GM21390 (cell line): ENCODE measurements at regions not wholly inside any gene's neighbourhood (a gene's known extent, or its start where the extent isn't known, plus 50 kb on each side); places are given as distances from the start of the nearest gene placed in this dataset.
A peak's percentile ranks its signal among the peaks of the same experiment; 100 is the strongest.

Experiments
- ATAC-seq: cut with Tn5 transposase; IDR thresholded peaks from one replicate; pipeline ENCODE4 v1.9.1; 2021; ENCODE audit not compliant: unreplicated experiment

DNA sequence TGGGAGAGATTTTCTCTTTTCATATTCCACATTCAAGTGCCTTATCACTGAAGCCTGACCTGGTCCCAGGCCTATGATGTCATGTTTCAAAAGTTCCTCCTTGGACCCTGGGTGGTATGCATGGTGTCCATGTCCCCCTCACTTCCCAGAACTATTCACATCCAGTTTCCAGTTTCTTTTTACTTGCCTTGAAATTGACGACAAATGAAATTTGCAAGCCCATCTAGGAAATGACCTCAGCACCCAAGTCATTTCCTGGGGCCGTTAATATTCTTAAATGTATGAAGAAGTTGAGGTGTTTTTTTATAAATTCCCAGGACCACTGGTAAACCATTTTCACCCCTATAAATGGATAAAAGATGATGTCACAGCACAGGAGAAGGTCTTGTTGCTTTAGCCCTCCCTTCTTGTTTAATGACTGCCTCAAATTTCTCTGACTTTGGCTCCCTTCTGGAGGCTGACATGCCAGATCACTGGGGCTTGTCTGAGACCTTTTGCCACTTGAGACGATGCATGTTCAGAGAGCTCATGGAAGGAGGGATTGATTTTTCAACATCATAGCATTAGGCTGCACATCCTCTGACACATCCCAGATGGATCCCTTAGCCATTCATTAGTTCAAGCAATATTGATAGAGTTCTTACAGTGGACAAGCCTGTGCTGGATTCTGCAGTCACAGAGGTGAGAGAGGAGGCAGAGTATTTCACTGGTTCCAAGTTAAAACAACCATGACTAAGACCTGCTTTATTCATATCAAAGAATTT lies 221.3 kb downstream of the PLPP3 start:
- no peak for ATAC-seq

GRCh38 chr1:56356376-56356990 lies 222.9 kb downstream of the PLPP3 start:
- no peak for ATAC-seq

DNA sequence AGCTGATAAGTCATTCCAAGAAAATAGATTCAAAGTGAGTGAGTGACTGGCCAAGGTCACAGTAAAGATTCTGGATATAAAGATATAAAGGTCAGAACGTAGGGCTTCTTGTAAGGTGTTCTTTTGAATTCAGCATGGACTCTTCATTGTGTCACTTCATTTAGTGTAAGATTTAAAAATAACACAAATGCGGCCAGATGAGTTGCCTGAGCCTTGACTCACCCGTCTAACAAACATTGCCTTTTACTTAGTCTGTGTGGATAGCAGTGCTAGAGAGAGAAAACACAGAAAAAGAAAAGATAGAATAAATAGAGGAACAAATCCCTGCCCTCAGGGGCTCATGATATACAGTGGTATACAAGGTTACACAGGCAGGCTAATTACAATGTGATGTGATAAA lies 223.4 kb downstream of the PLPP3 start:
- no peak for ATAC-seq

- no peak for ATAC-seq
Measured at GRCh38 chr1:56355422-56355821, 223.9 kb downstream of the PLPP3 start.

DNA sequence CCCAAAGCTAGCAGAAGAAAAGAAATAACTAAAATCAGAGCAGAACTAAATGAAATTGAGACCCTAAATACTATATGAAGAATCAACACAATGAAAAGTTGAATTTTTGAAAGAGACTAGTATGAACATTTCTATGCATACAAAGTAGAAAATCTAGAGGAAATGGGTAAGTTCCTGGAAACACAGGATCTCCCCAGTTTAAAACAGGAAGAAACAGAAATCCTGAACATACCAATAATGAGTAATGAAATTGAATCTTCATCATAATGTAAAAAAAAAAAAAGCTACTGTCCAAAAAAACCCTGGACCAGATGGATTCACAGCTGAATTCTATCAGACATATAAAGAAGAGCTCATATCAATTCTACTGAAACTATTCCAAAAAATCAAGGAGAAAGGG lies 233.5 kb downstream of the PLPP3 start:
- no peak for ATAC-seq

- ATAC-seq = no peak
Measured at GRCh38 chr1:56340977-56341376, 238.4 kb downstream of the PLPP3 start.

DNA sequence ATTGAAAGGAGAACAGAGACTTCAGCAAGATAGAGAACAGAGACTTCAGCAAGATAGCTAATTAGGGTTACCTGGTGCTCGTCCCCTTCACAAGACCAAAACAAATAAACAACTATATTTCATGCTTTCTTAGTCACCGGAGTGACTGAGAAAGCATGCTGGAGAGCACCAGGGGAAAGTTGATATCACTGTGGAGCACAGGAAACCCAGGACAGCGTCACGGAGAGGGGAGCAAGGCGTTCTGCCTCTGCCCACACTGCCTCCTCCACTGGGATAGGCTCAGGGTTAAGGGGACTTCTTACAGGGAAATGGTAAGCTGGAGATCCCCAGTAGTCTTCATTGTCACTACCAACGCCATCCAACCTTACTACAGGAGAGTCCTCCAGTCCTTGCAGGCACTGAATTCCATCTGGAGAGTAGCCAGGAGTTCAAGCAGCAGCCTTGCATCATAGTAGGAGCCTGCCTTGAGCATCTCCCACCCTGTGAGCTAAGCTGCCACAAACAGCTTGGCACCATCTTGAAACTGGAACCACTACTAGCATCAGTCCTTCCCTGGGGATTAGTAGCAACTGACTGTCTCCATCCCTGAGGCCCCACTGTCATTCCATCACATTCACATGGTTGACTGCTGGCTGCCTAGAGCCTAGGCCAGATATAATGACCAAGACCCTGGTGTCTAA lies 239.4 kb downstream of the PLPP3 start:
- no peak for ATAC-seq

DNA sequence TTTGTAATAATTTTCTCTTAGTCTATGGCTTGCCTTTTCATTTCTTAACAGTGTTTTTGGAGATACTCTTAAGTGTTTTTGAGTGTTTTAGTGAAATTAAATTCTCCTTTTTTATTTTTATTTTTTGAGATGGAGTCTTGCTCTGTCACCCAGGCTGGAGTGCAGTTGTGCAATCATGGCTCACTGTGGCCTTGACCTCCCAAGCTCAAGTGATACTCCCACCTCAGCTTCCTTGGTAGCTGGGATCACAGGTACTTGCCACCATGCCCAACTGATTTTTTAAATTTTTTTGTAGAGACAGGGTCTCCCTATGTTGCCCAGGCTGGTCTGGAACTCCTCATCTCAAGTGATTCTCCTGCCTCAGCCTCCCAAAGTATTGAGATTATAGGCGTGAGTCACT lies 240.3 kb downstream of the PLPP3 start:
- no peak for ATAC-seq

DNA sequence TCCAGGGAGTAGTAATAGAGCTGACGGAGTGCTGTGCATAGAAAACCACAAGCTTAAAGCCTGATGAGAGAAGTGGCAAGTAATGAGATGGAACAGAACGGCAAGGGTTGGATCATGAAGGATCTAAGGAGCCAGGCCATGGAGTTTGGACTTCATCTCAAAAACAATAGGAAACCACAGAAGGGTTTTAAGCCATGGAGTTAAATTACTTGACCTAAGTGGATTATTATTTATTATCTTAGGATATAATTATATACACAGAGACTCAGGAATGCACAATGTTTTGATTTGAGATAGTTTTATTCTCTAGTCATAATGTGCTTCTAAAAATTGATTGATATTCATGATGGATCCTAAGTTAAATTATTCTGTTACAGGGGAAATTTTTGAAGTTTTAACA lies 242.4 kb downstream of the PLPP3 start:
- no peak for ATAC-seq

DNA sequence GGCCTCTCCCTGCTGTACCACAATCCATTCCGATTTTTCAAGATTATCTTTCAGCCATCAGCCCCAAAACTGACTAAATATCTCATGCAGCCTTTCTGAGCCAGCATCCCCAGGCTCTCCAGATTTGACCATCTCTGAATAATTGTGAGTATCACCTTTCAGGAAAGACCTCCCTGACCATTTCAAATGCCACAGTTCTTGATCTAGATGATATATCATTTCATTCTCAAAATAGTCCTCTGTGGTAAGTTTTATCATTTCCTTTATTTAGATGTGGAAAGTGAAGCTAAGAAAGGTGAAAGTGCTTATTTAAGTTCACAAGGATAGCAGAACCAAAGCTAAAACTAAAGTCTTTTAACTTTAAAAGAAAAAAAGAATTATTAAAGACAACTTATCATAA lies 244.0 kb downstream of the PLPP3 start:
- no peak for ATAC-seq

- ATAC-seq = no peak
Measured at GRCh38 chr1:56334047-56334446, 245.3 kb downstream of the PLPP3 start.

- ATAC-seq = no peak
Measured at GRCh38 chr1:56333461-56333860, 245.9 kb downstream of the PLPP3 start.

DNA sequence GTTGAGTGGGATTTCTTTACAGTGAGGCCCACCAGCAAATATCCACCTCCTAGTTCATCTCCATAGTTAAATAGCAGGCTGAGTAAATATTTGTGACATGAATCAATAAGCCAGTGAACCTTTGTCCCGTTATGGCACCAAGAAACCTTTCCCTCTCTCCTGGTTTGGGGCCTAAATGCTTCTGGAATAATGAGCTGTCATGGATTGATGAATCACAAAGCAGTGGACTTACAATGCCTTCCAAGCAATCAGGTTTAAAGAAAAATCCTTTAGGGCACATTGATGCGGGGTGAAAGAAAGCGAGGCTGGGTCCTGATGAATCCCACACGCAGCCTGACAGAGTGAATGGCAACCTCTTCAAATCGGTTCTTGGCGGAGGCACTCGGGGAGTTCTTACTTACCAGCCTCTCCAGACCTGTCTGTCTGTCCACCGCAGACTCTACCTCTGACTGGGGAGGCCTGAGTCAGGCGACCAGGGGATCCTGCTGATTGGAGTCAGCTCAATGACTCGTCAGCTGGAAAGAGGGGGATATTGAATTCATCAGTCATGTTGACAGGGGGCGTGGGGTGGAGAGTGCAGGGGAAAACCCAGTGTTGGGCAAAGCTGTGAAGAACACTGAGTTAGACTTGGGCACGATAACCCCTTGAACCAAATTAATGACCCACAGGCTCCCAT lies 247.3 kb downstream of the PLPP3 start:
- no peak for ATAC-seq

DNA sequence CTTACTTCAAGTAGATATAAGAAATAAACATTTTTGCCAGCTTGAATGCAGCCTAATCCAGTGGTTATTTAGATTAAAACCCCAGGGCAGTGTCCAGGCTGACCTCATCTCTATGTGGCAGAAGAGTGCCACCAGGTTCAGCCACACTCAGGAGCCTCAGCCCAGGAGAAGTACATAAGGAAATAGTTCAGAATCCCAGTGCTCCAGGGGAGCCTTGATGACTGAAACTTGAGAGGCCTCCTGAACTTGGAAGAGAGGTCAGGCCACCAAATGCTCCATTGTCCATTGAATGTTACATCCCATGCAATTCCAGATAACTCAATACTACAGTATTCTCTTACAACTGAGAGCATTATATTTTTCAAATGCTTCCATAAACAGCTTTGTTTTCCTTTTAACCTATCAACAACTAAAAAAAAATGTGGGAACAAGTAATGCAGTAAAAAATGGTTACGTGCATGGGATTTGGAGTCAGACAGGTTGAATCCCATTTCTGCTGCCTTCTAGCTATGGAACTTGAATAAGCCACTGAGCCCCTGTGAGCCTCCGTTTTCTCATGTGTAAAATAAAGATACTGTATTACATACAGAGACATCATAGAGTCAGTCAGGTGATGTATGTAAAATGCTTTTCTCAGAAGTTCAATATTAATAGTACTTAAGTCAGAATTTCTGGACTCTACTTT lies 248.0 kb downstream of the PLPP3 start:
- no peak for ATAC-seq

DNA sequence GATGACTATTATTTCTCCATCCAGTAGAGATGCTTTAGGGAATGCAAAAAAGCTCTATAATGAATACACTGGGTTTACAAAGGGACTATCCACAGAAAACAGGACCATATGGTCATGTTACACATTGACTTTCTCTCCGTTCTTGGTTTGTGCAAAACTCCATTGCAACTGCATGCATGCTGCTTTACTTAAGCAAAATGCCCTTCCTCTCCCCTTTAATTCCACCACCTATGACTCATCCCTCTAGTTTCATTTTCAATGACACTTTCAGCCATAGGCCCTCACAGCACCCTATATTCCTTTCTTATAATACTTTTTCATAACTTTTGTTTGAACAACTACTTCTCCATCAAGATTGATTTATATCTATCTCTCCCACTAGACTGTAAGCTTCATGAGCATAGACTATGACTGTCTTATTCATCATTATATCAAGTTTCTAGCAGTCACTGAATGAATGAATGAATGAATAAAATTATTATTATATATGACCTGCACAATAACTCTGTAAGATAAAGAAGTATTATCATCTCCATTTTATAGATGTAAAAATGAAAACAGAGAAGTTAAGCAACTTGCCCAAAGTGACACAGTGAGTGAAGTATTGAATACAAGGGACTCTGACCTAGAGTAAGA lies 248.9 kb downstream of the PLPP3 start:
- peak; percentile 92 for ATAC-seq

GRCh38 chr1:56329970-56330369 lies 249.4 kb downstream of the PLPP3 start:
- ATAC-seq = no peak

DNA sequence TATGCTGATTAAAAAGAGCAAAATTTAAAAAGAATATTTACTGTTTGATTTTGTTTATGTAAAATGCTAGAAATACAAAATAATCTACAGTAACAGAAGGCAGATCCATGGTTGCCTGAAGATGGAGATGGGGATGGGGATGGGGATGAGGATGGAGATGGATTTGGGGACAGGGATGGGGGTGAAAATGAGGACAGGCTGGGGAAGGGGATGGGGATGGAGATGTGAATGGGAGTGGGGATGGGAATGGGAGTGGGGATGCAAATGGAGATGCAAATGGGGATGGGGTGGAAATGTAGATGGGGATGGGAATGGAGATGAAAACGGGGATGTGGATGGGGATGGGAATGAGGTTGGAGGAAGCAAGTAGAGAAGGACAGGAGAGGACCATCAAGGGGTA lies 252.2 kb downstream of the PLPP3 start:
- no peak for ATAC-seq

DNA sequence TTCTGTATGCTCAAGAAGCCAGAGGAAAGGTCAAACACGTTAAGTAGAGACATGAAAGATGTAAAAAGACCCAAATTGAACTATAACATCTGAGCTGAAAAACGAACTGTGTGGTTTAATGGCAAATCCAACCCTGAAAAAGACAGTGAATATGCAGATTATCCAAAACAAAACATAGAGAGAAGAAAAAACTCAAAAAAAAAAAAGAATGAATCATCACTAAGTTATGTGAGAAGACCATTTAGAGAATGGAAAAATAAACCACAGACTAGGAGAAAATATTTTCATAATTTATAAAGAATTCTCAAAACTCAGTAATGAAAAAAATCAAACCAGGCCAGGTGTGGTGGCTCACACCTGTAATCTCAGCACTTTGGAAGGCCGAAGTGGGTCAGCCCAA lies 253.3 kb downstream of the PLPP3 start:
- no peak for ATAC-seq

DNA sequence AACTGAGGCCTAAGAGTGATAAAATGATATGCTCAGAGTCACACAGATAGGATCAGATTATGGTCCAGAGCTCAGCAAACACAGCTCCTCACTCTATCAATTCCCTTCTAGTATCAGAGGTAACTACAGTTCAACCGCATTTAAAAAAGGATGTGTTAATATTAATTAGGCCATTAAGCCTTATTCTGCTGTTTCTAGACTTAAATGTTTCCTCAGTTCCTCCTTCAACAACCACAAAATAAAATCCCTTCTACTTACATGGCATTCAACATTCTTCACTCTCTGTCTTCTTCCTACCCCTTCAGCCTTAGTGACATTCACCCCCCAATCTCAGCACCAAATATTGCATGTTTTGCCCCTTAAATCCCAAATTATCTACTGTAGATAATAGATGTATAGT lies 254.9 kb downstream of the PLPP3 start:
- no peak for ATAC-seq

DNA sequence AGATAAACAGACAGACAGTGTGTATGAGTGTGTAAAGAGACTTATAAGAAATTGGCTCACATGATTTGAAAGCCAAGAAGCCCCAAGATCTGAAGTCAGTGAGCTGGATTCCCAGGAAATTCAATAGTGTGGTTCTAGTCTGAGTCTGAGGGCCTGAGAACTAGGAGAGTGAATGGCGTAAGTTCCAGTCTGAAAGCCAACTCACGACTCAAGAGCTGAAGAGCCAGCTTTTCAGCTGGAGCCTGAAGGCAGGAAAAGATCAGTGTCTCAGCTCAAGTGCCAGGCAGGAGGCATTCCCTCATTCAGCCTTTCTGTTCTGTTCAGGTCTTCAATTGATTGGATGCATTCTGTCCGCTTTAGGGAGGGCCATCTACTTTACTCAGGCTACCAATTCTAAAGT lies 257.2 kb downstream of the PLPP3 start:
- no peak for ATAC-seq

DNA sequence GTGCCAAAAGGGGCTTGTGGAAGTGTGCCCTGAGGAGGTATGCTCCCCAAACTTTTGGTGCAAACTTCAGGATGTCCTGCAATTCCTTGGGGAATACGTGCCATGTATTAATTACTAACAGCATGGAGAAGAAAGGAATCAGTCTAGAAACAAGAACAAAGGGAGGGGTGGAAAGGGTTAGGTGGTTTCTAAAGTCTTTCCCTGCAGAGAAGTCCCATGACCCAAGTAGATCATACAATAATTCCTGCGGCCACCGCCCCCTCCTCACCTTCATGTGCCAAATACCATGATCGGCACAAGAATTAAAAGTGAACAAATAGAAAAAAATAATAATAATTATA lies 258.2 kb downstream of the PLPP3 start:
- no peak for ATAC-seq
